Adrenal gland (tissue), 9 donors: ENCODE measurements at regions not wholly inside any gene's neighbourhood (a gene's known extent, or its start where the extent isn't known, plus 50 kb on each side); places are given as distances from the start of the nearest gene placed in this dataset.

Experiments
- DNase-seq, 7 donors: peaks; one replicate each; pipeline ENCODE4 v3.0.0-alpha.2; 2019 to 2020
- H3K27ac ChIP-seq, 5 donors: fragments of 200-600 bp; sonication (generic) in 4 of 5; 1 replicate in 3 of 5; 2 replicates in 2 of 5; pipeline versions ENCODE4 v1.5.1 to v1.8.0; 2016 to 2020; ENCODE audit warnings: mild to moderate bottlenecking in 1 of 5
- H3K27me3 ChIP-seq: fragments of 200-600 bp; 2 replicates; pipeline ENCODE4 v1.8.0; 2021
- H3K36me3 ChIP-seq, 2 donors: fragments of 200-600 bp; replicated peaks in 1 of 2; 1 replicate in 1 of 2; 2 replicates in 1 of 2; pipeline versions ENCODE4 v1.5.1 to v1.8.0; 2018 to 2022
- H3K4me1 ChIP-seq, 2 donors: fragments of 200-600 bp; replicated peaks in 1 of 2; 1 replicate in 1 of 2; 2 replicates in 1 of 2; pipeline versions ENCODE4 v1.5.1 to v1.8.0; 2018 to 2021
- H3K4me3 ChIP-seq, 4 donors: fragments of 200-600 bp; sonication (generic) in 3 of 4; one replicate each; pipeline ENCODE4 v1.5.1; 2016 to 2018
- H3K9me3 ChIP-seq, 3 donors: fragments of 200-600 bp; sonication (generic) in 1 of 3; replicated peaks in 1 of 3; 1 replicate in 2 of 3; 2 replicates in 1 of 3; pipeline versions ENCODE4 v1.5.1 to v1.8.0; 2016 to 2021
- POLR2A ChIP-seq, 2 donors: fragments of 450-650 bp; IDR thresholded peaks; one replicate each; pipeline ENCODE4 v1.6.1; 2017; ENCODE audit warnings: antibody characterized with exemption in 2 of 2, mild to moderate bottlenecking in 2 of 2, moderate library complexity in 1 of 2
- WGBS, 4 donors: extraction: QIAGEN DNeasy Blood & Tissue Kit in 2 of 4; methylation state at CpG; one replicate each; pipeline versions ENCODE4 v1.1.5 to v1.1.7; 2013 to 2017; 5-methylcytosine and 5-hydroxymethylcytosine counted together
- intact Hi-C, 2 donors: fragments of 100-400 bp; cut with DNase I; formaldehyde crosslinking; loops; one replicate each; pipeline versions ENCODE4 v1.14.1 to v1.15.0; 2022 to 2023
- TF ChIP-seq, protein P1 (sequence below), 6 experiments: fragments of 450-650 bp in 4 of 6; fragments of 200-600 bp in 2 of 6; sonication (generic) in 1 of 6; IDR thresholded peaks; 1 replicate in 5 of 6; 2 replicates in 1 of 6; pipeline versions ENCODE4 v1.5.1 to v1.8.0; 2016 to 2021; ENCODE audit warnings: antibody characterized with exemption in 6 of 6, mild to moderate bottlenecking in 2 of 6, moderate library complexity in 1 of 6
- donor health status: healthy with polysubstance abuse.
- donor health status: Bipolar disorder and iron deficiency.
- donor health status: DM: yes; HTN: yes; CAD: no.
- donor health status: DM: no; HTN: no; CAD: no.
- donor health status: DM: no; HTN: no; CAD: no.

DNA sequence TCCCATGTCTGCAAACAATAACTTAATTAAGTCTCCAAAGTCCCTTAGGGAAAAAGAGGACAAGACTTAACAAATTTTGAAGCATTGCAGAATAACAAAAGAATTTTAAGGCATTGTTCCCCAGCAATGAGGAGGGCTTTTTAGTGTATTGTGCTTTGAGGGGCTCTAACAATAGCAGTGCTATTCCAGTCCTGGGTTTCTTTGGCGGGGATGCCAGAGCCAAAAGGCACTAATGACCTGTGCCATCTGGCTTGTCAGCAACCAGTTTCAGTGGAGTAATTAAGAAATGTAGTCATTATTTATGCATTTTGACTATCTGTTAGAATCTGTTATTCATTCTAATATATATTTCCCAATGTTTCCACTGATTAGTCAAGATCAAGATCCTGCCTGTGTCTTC is 575.4 kb downstream of the SPRY1 start:
- H3K36me3 ChIP-seq = no peaks in the 10 kb centered on the region
- intact Hi-C loops = no loop called here
- 90 to 100% (median 95%) methylated on average over 1 of the region's 1 CpG for WGBS, 4 donors

DNA sequence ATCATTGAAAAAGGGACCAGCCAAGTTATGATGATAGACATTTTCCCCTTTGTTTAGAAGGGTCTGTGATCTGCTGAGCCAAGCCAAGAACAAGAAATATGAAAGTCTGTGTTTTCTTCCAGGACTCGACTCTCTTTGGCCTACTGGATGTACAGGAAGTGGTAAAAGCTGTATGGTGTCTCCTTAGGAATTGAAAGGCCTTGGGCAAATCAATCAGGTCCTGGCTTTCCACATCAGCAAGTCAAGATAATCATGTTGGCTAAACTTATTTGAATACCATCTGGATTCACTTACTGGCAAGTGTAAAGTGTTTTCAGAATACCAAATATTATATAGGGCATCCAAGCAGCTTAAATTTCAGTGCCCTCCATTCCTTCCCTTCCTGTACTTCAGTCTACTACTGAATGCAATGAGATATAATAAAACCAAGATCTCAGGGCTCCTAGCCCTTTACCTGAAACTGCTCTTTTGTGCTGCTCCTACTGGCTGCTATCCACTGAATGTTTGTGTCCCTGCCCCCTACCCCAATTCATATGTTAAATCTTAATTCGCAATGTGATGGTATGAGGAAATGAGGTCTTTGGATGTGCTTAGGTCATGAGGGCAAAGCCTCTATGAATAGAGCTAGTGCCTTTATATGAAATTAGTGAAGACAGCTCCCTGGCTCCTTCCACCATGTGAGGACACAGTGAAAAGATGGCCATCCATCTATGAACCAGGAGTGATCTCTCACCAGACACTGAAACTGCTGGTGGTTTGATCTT is 578.0 kb downstream of the SPRY1 start:
- H3K27me3 ChIP-seq = no peaks in the 10 kb centered on the region
- H3K27ac ChIP-seq = no peak overlapping the region
- DNase-seq = no peak
- peaks cover 0 to 11% (median 0%) of the 10 kb centered on the region in 3 donors for H3K9me3 ChIP-seq
- intact Hi-C loops = no loop called here
- TF ChIP-seq, protein P1, sequence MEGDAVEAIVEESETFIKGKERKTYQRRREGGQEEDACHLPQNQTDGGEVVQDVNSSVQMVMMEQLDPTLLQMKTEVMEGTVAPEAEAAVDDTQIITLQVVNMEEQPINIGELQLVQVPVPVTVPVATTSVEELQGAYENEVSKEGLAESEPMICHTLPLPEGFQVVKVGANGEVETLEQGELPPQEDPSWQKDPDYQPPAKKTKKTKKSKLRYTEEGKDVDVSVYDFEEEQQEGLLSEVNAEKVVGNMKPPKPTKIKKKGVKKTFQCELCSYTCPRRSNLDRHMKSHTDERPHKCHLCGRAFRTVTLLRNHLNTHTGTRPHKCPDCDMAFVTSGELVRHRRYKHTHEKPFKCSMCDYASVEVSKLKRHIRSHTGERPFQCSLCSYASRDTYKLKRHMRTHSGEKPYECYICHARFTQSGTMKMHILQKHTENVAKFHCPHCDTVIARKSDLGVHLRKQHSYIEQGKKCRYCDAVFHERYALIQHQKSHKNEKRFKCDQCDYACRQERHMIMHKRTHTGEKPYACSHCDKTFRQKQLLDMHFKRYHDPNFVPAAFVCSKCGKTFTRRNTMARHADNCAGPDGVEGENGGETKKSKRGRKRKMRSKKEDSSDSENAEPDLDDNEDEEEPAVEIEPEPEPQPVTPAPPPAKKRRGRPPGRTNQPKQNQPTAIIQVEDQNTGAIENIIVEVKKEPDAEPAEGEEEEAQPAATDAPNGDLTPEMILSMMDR (IDR thresholded peaks at IDR 0.05) = no peak
- no peak for TF ChIP-seq POLR2A (IDR thresholded peaks at IDR 0.05)
- WGBS, 4 donors = 67 to 83% (median 77%) methylated on average over 2 of the region's 2 CpGs
- peaks cover 0 to 10% of the 10 kb centered on the region in 2 donors for H3K4me1 ChIP-seq
- no peaks in the 10 kb centered on the region for H3K36me3 ChIP-seq
- H3K4me3 ChIP-seq = no peak overlapping the region

More for the DNA sequence above, 575.4 kb downstream of the SPRY1 start:
- no peaks in the 10 kb centered on the region for H3K27me3 ChIP-seq
- no peak overlapping the region for H3K27ac ChIP-seq
- peaks cover 0 to 10% of the 10 kb centered on the region in 2 donors for H3K4me1 ChIP-seq
- DNase-seq = no peak
- TF ChIP-seq, protein P1 (IDR thresholded peaks at IDR 0.05) = no peak
- no peak for TF ChIP-seq POLR2A (IDR thresholded peaks at IDR 0.05)
- H3K9me3 ChIP-seq = no peaks in the 10 kb centered on the region
- no peak overlapping the region for H3K4me3 ChIP-seq

DNA sequence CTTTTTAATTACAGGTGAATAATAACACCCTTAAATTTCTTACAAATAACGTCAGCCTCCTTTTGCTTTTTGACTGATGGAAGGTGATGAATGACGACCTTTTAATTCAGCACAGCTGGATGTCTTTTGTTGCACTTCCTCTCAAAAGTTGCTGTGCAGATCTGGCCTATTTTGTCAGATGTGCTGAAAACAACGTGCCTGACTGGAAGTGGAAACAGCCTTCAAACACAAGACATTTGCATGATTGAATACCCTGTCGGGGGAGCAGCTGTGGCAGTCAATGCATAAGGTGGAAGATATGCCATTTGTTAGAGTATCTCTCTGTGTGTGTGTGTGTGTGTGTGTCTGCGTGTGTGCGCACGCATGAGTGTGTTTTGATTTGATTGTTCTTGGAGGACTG is 579.7 kb downstream of the SPRY1 start:
- H3K27me3 ChIP-seq = no peaks in the 10 kb centered on the region
- H3K4me3 ChIP-seq = no peak overlapping the region
- no peak for TF ChIP-seq POLR2A (IDR thresholded peaks at IDR 0.05)
- TF ChIP-seq, protein P1 (IDR thresholded peaks at IDR 0.05) = no peak
- peak overlapping the region in 1 of 5 donors; percentile 30 for H3K27ac ChIP-seq
- H3K9me3 ChIP-seq = peaks cover 0 to 11% (median 0%) of the 10 kb centered on the region in 3 donors
- H3K4me1 ChIP-seq = peaks cover 0 to 10% of the 10 kb centered on the region in 2 donors
- DNase-seq = peak in 1 of 7 donors; percentile 53
- intact Hi-C loops = no loop called here
- 50 to 55% (median 53%) methylated on average over 7 of the region's 7 CpGs for WGBS, 4 donors
- no peaks in the 10 kb centered on the region for H3K36me3 ChIP-seq

DNA sequence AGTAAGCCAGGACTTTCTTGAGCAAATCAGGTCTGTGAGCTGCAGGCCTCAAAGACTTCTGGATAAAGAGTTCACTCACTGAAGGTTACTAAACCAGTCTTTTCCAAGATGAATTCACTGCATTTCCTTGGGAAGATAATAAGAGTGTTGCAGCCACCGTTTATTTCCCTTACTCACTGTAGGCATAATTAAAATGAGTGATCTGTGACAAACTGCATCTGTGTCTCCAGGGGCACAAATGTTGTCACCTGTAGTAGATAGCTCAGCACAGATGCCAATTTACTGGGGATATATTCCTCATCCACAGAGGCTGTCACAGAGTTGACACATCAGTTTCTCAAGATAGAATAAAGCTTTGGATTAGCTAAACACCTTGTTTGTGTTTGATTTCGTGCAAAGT is 580.2 kb downstream of the SPRY1 start:
- Histone ChIP-seq H3K36me3 (no peaks in the 10 kb centered on the region), H3K4me3 (no peak overlapping the region), H3K27ac (peak overlapping the region in 1 of 5 donors; percentile 30), H3K27me3 (no peaks in the 10 kb centered on the region), H3K4me1 (peaks cover 0 to 10% of the 10 kb centered on the region in 2 donors), H3K9me3 (peaks cover 0 to 11% (median 0%) of the 10 kb centered on the region in 3 donors)
- TF ChIP-seq, protein P1 (IDR thresholded peaks at IDR 0.05) = no peak
- no peak for TF ChIP-seq POLR2A (IDR thresholded peaks at IDR 0.05)
- DNase-seq = no peak
- 61 to 64% (median 63%) methylated on average over 2 of the region's 2 CpGs for WGBS, 4 donors
- intact Hi-C loops = no loop called here
